ENCODE measurements at regions not wholly inside any gene's neighbourhood (a gene's known extent, or its start where the extent isn't known, plus 50 kb on each side); places are given as distances from the start of the nearest gene placed in this dataset.

- intact Hi-C loops (cut with DNase I; ENCODE audit: low total_unique reads), result no loop called here
- Histone ChIP-seq H3K27me3 (peaks cover 5% of the 10 kb centered on the region), H3K27ac (no peak overlapping the region), H3K4me1 (no peaks in the 10 kb centered on the region), H3K9me3 (no peaks in the 10 kb centered on the region), H3K36me3 (no peaks in the 10 kb centered on the region), H3K4me3 (no peak overlapping the region)
- in situ Hi-C loops (cut with MboI; ENCODE audit: low pct_ligation_motif_present in 1 of 4, low pct_unique_long_range_greater_than_20kb in 1 of 4, low sequenced_read_pairs in 3 of 4), result no loop called here
- TF ChIP-seq POLR2AphosphoS5 (IDR thresholded peaks at IDR 0.05), result no peak
- no peak for TF ChIP-seq EP300 (IDR thresholded peaks at IDR 0.05; ENCODE audit: low read depth)
- no peak for TF ChIP-seq POLR2A (IDR thresholded peaks at IDR 0.05)
- no peak for TF ChIP-seq CTCF (IDR thresholded peaks at IDR 0.05)
- WGBS, 2 donors (ENCODE audit: low coverage in 1 of 2), result 50 to 52% methylated on average over 1 of the region's 1 CpG
- no peak for DNase-seq
These were observed 74.6 kb upstream of the NUDT7 start for GRCh38 chr16:77647726-77648125.

- Histone ChIP-seq H3K9me3 (no peaks in the 10 kb centered on the region), H3K27me3 (peaks cover 5% of the 10 kb centered on the region), H3K4me1 (no peaks in the 10 kb centered on the region), H3K27ac (no peak overlapping the region), H3K36me3 (no peaks in the 10 kb centered on the region), H3K4me3 (no peak overlapping the region)
- 63% methylated on average over 3 of the region's 3 CpGs for WGBS, 2 donors (ENCODE audit: low coverage in 1 of 2)
- TF ChIP-seq EP300 (IDR thresholded peaks at IDR 0.05; ENCODE audit: low read depth) (no peak), POLR2A (IDR thresholded peaks at IDR 0.05) (no peak), POLR2AphosphoS5 (IDR thresholded peaks at IDR 0.05) (no peak), CTCF (IDR thresholded peaks at IDR 0.05) (no peak)
- intact Hi-C loops (cut with DNase I; ENCODE audit: low total_unique reads), result no loop called here
- in situ Hi-C loops (cut with MboI; ENCODE audit: low pct_ligation_motif_present in 1 of 4, low pct_unique_long_range_greater_than_20kb in 1 of 4, low sequenced_read_pairs in 3 of 4), result no loop called here
- no peak for DNase-seq
These were observed 71.6 kb upstream of the NUDT7 start for GRCh38 chr16:77650761-77651160.

GRCh38 chr16:77652399-77652798, 69.9 kb upstream of the NUDT7 start:
- no peak for DNase-seq
- H3K4me3 ChIP-seq, result no peak overlapping the region
- 86 to 100% methylated on average over 1 to 4 of the region's 4 CpGs for WGBS, 2 donors (ENCODE audit: low coverage in 1 of 2)
- no peaks in the 10 kb centered on the region for H3K9me3 ChIP-seq
- no peaks in the 10 kb centered on the region for H3K4me1 ChIP-seq
- H3K27me3 ChIP-seq, result peaks cover 5% of the 10 kb centered on the region
- in situ Hi-C loops (cut with MboI; ENCODE audit: low pct_ligation_motif_present in 1 of 4, low pct_unique_long_range_greater_than_20kb in 1 of 4, low sequenced_read_pairs in 3 of 4) (no loop called here), intact Hi-C loops (cut with DNase I; ENCODE audit: low total_unique reads) (no loop called here)
- H3K36me3 ChIP-seq, result no peaks in the 10 kb centered on the region
- TF ChIP-seq EP300 (IDR thresholded peaks at IDR 0.05; ENCODE audit: low read depth), result no peak
- no peak for TF ChIP-seq POLR2AphosphoS5 (IDR thresholded peaks at IDR 0.05)
- TF ChIP-seq POLR2A (IDR thresholded peaks at IDR 0.05), result no peak
- no peak for TF ChIP-seq CTCF (IDR thresholded peaks at IDR 0.05)
- H3K27ac ChIP-seq, result no peak overlapping the region

GRCh38 chr16:77657016-77657415, 65.3 kb upstream of the NUDT7 start:
- DNase-seq, result no peak
- Histone ChIP-seq H3K4me1 (no peaks in the 10 kb centered on the region), H3K36me3 (no peaks in the 10 kb centered on the region), H3K9me3 (no peaks in the 10 kb centered on the region), H3K27ac (no peak overlapping the region), H3K27me3 (no peaks in the 10 kb centered on the region), H3K4me3 (no peak overlapping the region)
- TF ChIP-seq POLR2AphosphoS5 (IDR thresholded peaks at IDR 0.05) (no peak), POLR2A (IDR thresholded peaks at IDR 0.05) (no peak), CTCF (IDR thresholded peaks at IDR 0.05) (no peak), EP300 (IDR thresholded peaks at IDR 0.05; ENCODE audit: low read depth) (no peak)
- in situ Hi-C loops (cut with MboI; ENCODE audit: low pct_ligation_motif_present in 1 of 4, low pct_unique_long_range_greater_than_20kb in 1 of 4, low sequenced_read_pairs in 3 of 4) (no loop called here), intact Hi-C loops (cut with DNase I; ENCODE audit: low total_unique reads) (no loop called here)
- WGBS, 2 donors (ENCODE audit: low coverage in 1 of 2), result 80% methylated on average over 6 of the region's 6 CpGs; no CpG with 5 or more reads in 1 of the 2 donors

All from transverse colon (tissue), 4 donors.